ENCODE measurements at regions not wholly inside any gene's neighbourhood (a gene's known extent, or its start where the extent isn't known, plus 50 kb on each side); places are given as distances from the start of the nearest gene placed in this dataset.

- TF ChIP-seq CTCF (IDR thresholded peaks at IDR 0.05) (no peak), POLR2A (IDR thresholded peaks at IDR 0.05) (no peak)
Measured at GRCh38 chr10:130994845-130995244, 316.7 kb downstream of the TCERG1L start.
